ENCODE measurements at regions not wholly inside any gene's neighbourhood (a gene's known extent, or its start where the extent isn't known, plus 50 kb on each side); places are given as distances from the start of the nearest gene placed in this dataset.

GRCh38 chr10:71004176-71005075 lies 116.1 kb upstream of the PCBD1 start:
- H3K4me3 ChIP-seq (ENCODE audit: low read length), result no peak overlapping the region
- H3K4me1 ChIP-seq (ENCODE audit: low read length), result no peaks in the 10 kb centered on the region
- H3K79me2 ChIP-seq (ENCODE audit: low read length), result no peaks in the 10 kb centered on the region
- no peaks in the 10 kb centered on the region for H3K9me2 ChIP-seq (replicated peaks; ENCODE audit: insufficient read depth, low read length)
- no peaks in the 10 kb centered on the region for H3K27me3 ChIP-seq (ENCODE audit: low read length)
- no peak overlapping the region for H3K27ac ChIP-seq (ENCODE audit: low read length)
- H2AFZ ChIP-seq (ENCODE audit: low read length), result no peak overlapping the region
- no peaks in the 10 kb centered on the region for H3K9me3 ChIP-seq (ENCODE audit: low read length)
- no peak for DNase-seq
- no peak overlapping the region for H3K4me2 ChIP-seq (ENCODE audit: low read depth, low read length, poor library complexity, severe bottlenecking)
- no peak overlapping the region for H3K9ac ChIP-seq (ENCODE audit: low read length)
- no peaks in the 10 kb centered on the region for H3K36me3 ChIP-seq (ENCODE audit: insufficient read depth, low read length)
- no peaks in the 10 kb centered on the region for H4K20me1 ChIP-seq (ENCODE audit: insufficient read depth, low read depth, low read length)

GRCh38 chr10:71005337-71006305 lies 117.3 kb upstream of the PCBD1 start:
- H3K4me1 ChIP-seq (ENCODE audit: low read length), result no peaks in the 10 kb centered on the region
- no peaks in the 10 kb centered on the region for H3K9me2 ChIP-seq (replicated peaks; ENCODE audit: insufficient read depth, low read length)
- H3K27me3 ChIP-seq (ENCODE audit: low read length), result no peaks in the 10 kb centered on the region
- H3K36me3 ChIP-seq (ENCODE audit: insufficient read depth, low read length), result no peaks in the 10 kb centered on the region
- H3K79me2 ChIP-seq (ENCODE audit: low read length), result no peaks in the 10 kb centered on the region
- H3K4me3 ChIP-seq (ENCODE audit: low read length), result no peak overlapping the region
- H3K9me3 ChIP-seq (ENCODE audit: low read length), result no peaks in the 10 kb centered on the region
- H3K9ac ChIP-seq (ENCODE audit: low read length), result no peak overlapping the region
- no peak overlapping the region for H2AFZ ChIP-seq (ENCODE audit: low read length)
- H3K27ac ChIP-seq (ENCODE audit: low read length), result no peak overlapping the region
- H3K4me2 ChIP-seq (ENCODE audit: low read depth, low read length, poor library complexity, severe bottlenecking), result no peak overlapping the region
- H4K20me1 ChIP-seq (ENCODE audit: insufficient read depth, low read depth, low read length), result no peaks in the 10 kb centered on the region
- no peak for DNase-seq

DNA sequence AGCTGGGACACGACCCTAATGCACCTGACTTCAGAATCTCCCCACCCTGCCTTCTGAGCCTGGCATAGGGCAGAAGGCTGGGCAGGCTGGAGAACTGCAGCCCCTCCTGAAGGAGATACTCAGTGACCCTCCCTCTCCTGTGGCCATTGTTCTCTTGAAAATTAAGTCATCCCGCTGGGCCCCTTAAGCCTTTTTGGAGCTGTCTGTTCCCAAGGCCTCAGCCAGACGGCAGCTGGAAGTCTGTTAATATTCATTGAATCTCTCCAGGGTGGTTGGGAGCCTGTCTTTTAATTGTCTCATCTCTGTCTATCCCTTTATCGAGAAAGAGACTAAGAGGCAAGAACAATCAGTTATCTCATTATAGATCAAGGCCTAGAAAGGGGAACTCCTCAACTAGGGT lies 118.1 kb upstream of the PCBD1 start:
- no peak for DNase-seq
- no peaks in the 10 kb centered on the region for H4K20me1 ChIP-seq (ENCODE audit: insufficient read depth, low read depth, low read length)
- no peak overlapping the region for H3K9ac ChIP-seq (ENCODE audit: low read length)

DNA sequence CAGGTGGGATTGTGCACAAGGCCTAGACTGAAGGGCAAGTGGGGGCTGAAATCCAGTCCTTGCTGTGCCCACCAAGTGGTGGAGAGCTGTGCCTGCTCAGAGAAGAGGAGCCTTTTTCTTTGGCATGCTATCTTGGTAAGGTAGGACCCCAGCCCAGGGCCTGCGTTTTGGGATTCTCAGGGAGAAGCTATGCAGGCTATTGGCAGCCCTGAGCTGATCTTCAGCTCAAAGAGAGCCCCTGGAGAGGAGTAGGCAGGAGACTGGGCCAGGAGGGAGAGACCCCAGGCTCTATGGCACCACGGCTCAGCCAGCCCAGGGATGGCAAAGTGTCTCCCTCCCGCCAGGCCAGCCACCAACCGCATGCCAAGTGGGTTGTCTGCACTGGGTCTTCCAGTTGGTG lies 119.2 kb upstream of the PCBD1 start:
- no peaks in the 10 kb centered on the region for H3K36me3 ChIP-seq (ENCODE audit: insufficient read depth, low read length)
- no peaks in the 10 kb centered on the region for H3K9me3 ChIP-seq (ENCODE audit: low read length)
- no peak for DNase-seq
- H3K79me2 ChIP-seq (ENCODE audit: low read length), result no peaks in the 10 kb centered on the region
- H2AFZ ChIP-seq (ENCODE audit: low read length), result no peak overlapping the region
- H3K9ac ChIP-seq (ENCODE audit: low read length), result no peak overlapping the region
- H3K9me2 ChIP-seq (replicated peaks; ENCODE audit: insufficient read depth, low read length), result no peaks in the 10 kb centered on the region
- no peak overlapping the region for H3K4me3 ChIP-seq (ENCODE audit: low read length)
- no peak overlapping the region for H3K27ac ChIP-seq (ENCODE audit: low read length)
- H4K20me1 ChIP-seq (ENCODE audit: insufficient read depth, low read depth, low read length), result no peaks in the 10 kb centered on the region
- no peak overlapping the region for H3K4me2 ChIP-seq (ENCODE audit: low read depth, low read length, poor library complexity, severe bottlenecking)
- no peaks in the 10 kb centered on the region for H3K27me3 ChIP-seq (ENCODE audit: low read length)
- no peaks in the 10 kb centered on the region for H3K4me1 ChIP-seq (ENCODE audit: low read length)

More for the DNA sequence above, 118.1 kb upstream of the PCBD1 start:
- Histone ChIP-seq H3K4me1 (ENCODE audit: low read length) (no peaks in the 10 kb centered on the region), H3K27ac (ENCODE audit: low read length) (no peak overlapping the region), H3K27me3 (ENCODE audit: low read length) (no peaks in the 10 kb centered on the region), H2AFZ (ENCODE audit: low read length) (no peak overlapping the region), H3K4me3 (ENCODE audit: low read length) (no peak overlapping the region), H3K9me3 (ENCODE audit: low read length) (no peaks in the 10 kb centered on the region), H3K79me2 (ENCODE audit: low read length) (no peaks in the 10 kb centered on the region), H3K9me2 (replicated peaks; ENCODE audit: insufficient read depth, low read length) (no peaks in the 10 kb centered on the region), H3K4me2 (ENCODE audit: low read depth, low read length, poor library complexity, severe bottlenecking) (no peak overlapping the region), H3K36me3 (ENCODE audit: insufficient read depth, low read length) (no peaks in the 10 kb centered on the region)

DNA sequence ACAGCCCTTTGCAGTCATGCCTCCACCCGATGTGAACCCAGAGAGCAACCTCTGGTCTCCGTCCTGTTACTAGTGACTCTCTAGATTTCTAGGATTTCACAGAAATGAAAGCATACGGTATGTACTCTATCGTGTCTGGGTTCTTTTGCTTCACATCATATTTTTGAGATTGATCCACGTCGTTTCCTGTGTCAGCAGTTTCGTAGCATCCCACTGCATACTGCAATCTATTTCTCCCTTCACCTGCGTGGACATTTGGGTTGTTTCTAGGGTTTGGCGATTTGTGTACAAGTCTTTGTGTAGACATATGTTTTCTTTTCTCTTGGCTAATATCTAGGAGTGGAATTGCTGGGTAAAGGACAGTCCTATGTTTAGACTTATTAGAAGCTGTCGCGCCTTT lies 119.8 kb upstream of the PCBD1 start:
- Histone ChIP-seq H3K27me3 (ENCODE audit: low read length) (no peaks in the 10 kb centered on the region), H3K27ac (ENCODE audit: low read length) (no peak overlapping the region), H3K4me2 (ENCODE audit: low read depth, low read length, poor library complexity, severe bottlenecking) (no peak overlapping the region), H2AFZ (ENCODE audit: low read length) (no peak overlapping the region), H3K9me2 (replicated peaks; ENCODE audit: insufficient read depth, low read length) (no peaks in the 10 kb centered on the region), H3K79me2 (ENCODE audit: low read length) (no peaks in the 10 kb centered on the region), H3K36me3 (ENCODE audit: insufficient read depth, low read length) (no peaks in the 10 kb centered on the region), H3K9me3 (ENCODE audit: low read length) (no peaks in the 10 kb centered on the region), H3K4me3 (ENCODE audit: low read length) (no peak overlapping the region), H3K9ac (ENCODE audit: low read length) (no peak overlapping the region), H3K4me1 (ENCODE audit: low read length) (no peaks in the 10 kb centered on the region), H4K20me1 (ENCODE audit: insufficient read depth, low read depth, low read length) (no peaks in the 10 kb centered on the region)
- no peak for DNase-seq

GRCh38 chr10:71009126-71009525 lies 120.8 kb upstream of the PCBD1 start:
- no peaks in the 10 kb centered on the region for H3K27me3 ChIP-seq (ENCODE audit: low read length)
- no peaks in the 10 kb centered on the region for H4K20me1 ChIP-seq (ENCODE audit: insufficient read depth, low read depth, low read length)

GRCh38 chr10:71010730-71011129 lies 122.4 kb upstream of the PCBD1 start:
- Histone ChIP-seq H3K4me2 (ENCODE audit: low read depth, low read length, poor library complexity, severe bottlenecking) (no peak overlapping the region), H4K20me1 (ENCODE audit: insufficient read depth, low read depth, low read length) (no peaks in the 10 kb centered on the region), H3K27ac (ENCODE audit: low read length) (no peak overlapping the region), H3K4me1 (ENCODE audit: low read length) (no peaks in the 10 kb centered on the region), H3K9me2 (replicated peaks; ENCODE audit: insufficient read depth, low read length) (no peaks in the 10 kb centered on the region), H3K27me3 (ENCODE audit: low read length) (no peaks in the 10 kb centered on the region), H3K36me3 (ENCODE audit: insufficient read depth, low read length) (no peaks in the 10 kb centered on the region), H3K4me3 (ENCODE audit: low read length) (no peak overlapping the region), H3K9me3 (ENCODE audit: low read length) (no peaks in the 10 kb centered on the region), H3K79me2 (ENCODE audit: low read length) (no peaks in the 10 kb centered on the region), H3K9ac (ENCODE audit: low read length) (no peak overlapping the region), H2AFZ (ENCODE audit: low read length) (no peak overlapping the region)
- DNase-seq, result no peak

More at GRCh38 chr10:71009126-71009525, 120.8 kb upstream of the PCBD1 start:
- no peak for DNase-seq
- Histone ChIP-seq H3K4me1 (ENCODE audit: low read length) (no peaks in the 10 kb centered on the region), H3K9me2 (replicated peaks; ENCODE audit: insufficient read depth, low read length) (no peaks in the 10 kb centered on the region), H3K4me2 (ENCODE audit: low read depth, low read length, poor library complexity, severe bottlenecking) (no peak overlapping the region), H3K27ac (ENCODE audit: low read length) (no peak overlapping the region), H3K4me3 (ENCODE audit: low read length) (no peak overlapping the region), H2AFZ (ENCODE audit: low read length) (no peak overlapping the region), H3K79me2 (ENCODE audit: low read length) (no peaks in the 10 kb centered on the region), H3K9ac (ENCODE audit: low read length) (no peak overlapping the region), H3K9me3 (ENCODE audit: low read length) (no peaks in the 10 kb centered on the region), H3K36me3 (ENCODE audit: insufficient read depth, low read length) (no peaks in the 10 kb centered on the region)

DNA sequence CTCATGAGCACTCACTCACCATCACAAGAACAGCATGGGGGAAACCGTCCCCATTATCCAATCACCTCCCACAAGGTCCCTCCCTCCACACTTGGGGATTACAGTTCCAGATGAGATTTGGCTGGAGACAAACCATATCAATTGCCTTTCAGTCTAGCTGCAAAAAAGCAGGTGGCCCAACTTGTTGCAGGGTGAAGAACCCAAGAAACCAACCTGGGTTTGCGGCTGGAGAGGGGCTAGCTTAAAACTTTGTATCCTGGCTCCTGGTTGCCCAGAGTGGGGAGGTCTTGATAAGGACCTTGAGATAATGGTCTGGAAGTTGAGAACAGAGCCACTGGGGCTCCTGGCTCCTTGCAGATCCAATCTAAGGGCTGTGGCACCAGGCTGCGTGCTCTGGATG lies 122.8 kb upstream of the PCBD1 start:
- DNase-seq, result no peak
- Histone ChIP-seq H3K9me2 (replicated peaks; ENCODE audit: insufficient read depth, low read length) (no peaks in the 10 kb centered on the region), H3K79me2 (ENCODE audit: low read length) (no peaks in the 10 kb centered on the region), H3K27me3 (ENCODE audit: low read length) (no peaks in the 10 kb centered on the region), H2AFZ (ENCODE audit: low read length) (no peak overlapping the region), H3K9me3 (ENCODE audit: low read length) (no peaks in the 10 kb centered on the region), H3K27ac (ENCODE audit: low read length) (no peak overlapping the region), H3K4me3 (ENCODE audit: low read length) (no peak overlapping the region), H3K4me2 (ENCODE audit: low read depth, low read length, poor library complexity, severe bottlenecking) (no peak overlapping the region), H4K20me1 (ENCODE audit: insufficient read depth, low read depth, low read length) (no peaks in the 10 kb centered on the region), H3K9ac (ENCODE audit: low read length) (no peak overlapping the region), H3K4me1 (ENCODE audit: low read length) (no peaks in the 10 kb centered on the region), H3K36me3 (ENCODE audit: insufficient read depth, low read length) (no peaks in the 10 kb centered on the region)

All from Karpas-422 (cell line).